GM12891 (cell line): ENCODE measurements at regions not wholly inside any gene's neighbourhood (a gene's known extent, or its start where the extent isn't known, plus 50 kb on each side); places are given as distances from the start of the nearest gene placed in this dataset.

Source experiments
- PAX5 ChIP-seq: IDR thresholded peaks from 2 replicates; pipeline ENCODE4 v1.6.1; 2011; ENCODE audit warnings: low read length, moderate library complexity, mild to moderate bottlenecking; ENCODE audit not compliant: insufficient read depth, severe bottlenecking
- POLR2A ChIP-seq: IDR thresholded peaks from 2 replicates; pipeline ENCODE4 v1.6.1; 2011; ENCODE audit warnings: low read depth, low read length, control low read depth
- POLR2AphosphoS5 ChIP-seq: IDR thresholded peaks from 2 replicates; pipeline ENCODE4 v1.6.1; 2011; ENCODE audit warnings: low read depth, low read length, control low read depth
- SPI1 ChIP-seq: IDR thresholded peaks from 2 replicates; pipeline ENCODE4 v1.6.1; 2011; ENCODE audit warnings: low read depth, low read length, control low read depth
- TAF1 ChIP-seq: IDR thresholded peaks from 2 replicates; pipeline ENCODE4 v1.6.1; 2011; ENCODE audit warnings: low read depth, low read length, control low read depth

DNA sequence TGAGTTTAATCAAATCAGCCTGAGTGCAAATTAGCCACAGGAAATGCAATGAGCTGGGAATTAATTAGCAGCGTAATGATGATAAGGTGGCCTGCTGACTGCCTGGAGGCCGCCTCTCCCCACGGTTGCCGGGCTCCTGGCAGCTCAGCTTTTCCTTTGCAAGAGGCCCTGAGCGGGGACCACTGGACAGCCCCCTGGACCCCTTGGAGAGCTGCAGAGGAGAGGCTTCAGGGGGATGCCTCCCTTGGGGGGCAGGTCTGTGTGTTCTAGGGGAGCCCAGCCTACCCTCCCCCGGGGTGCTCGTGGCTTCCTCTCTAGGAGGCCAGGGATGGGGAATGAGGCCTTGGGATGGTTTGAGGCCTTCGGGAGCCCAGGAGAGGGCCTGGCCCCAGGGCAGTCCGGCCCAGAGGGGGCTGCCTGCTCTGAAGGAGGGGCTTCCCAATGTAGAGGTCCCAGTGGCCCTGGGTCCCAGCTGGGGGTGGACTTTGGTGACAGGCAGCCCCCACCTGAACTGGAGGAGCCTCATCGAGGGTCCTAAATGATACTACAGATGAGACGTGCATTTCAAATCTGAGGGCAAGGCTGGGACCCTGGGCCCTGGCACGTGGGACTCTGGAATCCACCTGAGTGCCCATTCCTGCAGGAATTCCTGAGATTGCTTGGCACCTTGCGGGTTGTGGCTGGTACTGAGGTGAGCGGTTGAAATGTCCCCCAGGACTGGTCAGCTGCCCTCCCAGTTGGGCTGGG lies 66.4 kb upstream of the BHLHE23 start:
- TF ChIP-seq POLR2A (no peak), PAX5 (no peak), POLR2AphosphoS5 (no peak), TAF1 (no peak), SPI1 (no peak)
